ENCODE measurements at regions not wholly inside any gene's neighbourhood (a gene's known extent, or its start where the extent isn't known, plus 50 kb on each side); places are given as distances from the start of the nearest gene placed in this dataset.

DNA sequence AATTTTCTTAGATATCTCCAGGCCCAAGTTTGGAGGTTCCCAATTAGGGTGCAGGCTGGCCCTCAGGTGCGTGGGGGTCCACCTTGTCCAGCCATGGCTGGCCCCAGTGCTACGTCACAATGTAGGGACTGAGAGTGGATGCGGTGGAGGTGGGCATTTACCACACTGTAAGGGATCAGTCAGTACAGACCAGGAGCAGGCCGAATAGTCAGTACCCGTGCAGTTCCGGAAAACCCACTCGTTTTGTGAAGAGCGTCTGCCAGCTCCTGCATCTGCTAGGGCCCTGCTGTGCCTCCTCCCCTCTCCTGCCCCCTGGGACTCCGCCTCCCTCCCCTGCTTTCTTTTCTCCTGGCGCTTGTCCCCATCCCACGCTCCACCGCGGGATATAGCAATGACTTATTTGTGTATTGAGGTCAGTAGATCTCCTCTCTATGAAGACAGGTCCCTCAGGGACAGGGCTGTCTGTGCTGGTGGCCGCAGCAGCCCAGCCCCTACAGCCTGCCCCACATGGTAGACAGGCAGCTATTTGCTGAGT is 50.4 kb upstream of the SEPTIN5 start:
- TF ChIP-seq SRF (IDR thresholded peaks at IDR 0.05; ENCODE audit: low read depth, low read length) = no peak
- no peak for TF ChIP-seq EP300 (IDR thresholded peaks at IDR 0.05; ENCODE audit: borderline replicate concordance in 1 of 2, low read depth in 2 of 2, low read length in 2 of 2)
- TF ChIP-seq YY1 (IDR thresholded peaks at IDR 0.05; ENCODE audit: low read depth, low read length) = no peak
- no peak for TF ChIP-seq MAFK (IDR thresholded peaks at IDR 0.05; ENCODE audit: low read depth, low read length)
- TF ChIP-seq POLR2A (IDR thresholded peaks at IDR 0.05; ENCODE audit: control extremely low read depth in 1 of 2, low read depth in 2 of 2, low read length in 2 of 2) = no peak
- TF ChIP-seq, protein P1, sequence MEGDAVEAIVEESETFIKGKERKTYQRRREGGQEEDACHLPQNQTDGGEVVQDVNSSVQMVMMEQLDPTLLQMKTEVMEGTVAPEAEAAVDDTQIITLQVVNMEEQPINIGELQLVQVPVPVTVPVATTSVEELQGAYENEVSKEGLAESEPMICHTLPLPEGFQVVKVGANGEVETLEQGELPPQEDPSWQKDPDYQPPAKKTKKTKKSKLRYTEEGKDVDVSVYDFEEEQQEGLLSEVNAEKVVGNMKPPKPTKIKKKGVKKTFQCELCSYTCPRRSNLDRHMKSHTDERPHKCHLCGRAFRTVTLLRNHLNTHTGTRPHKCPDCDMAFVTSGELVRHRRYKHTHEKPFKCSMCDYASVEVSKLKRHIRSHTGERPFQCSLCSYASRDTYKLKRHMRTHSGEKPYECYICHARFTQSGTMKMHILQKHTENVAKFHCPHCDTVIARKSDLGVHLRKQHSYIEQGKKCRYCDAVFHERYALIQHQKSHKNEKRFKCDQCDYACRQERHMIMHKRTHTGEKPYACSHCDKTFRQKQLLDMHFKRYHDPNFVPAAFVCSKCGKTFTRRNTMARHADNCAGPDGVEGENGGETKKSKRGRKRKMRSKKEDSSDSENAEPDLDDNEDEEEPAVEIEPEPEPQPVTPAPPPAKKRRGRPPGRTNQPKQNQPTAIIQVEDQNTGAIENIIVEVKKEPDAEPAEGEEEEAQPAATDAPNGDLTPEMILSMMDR (IDR thresholded peaks at IDR 0.05; ENCODE audit: control extremely low read depth in 1 of 3, insufficient read depth in 1 of 3, low read depth in 1 of 3, low read length in 3 of 3) = no peak
- no peak for TF ChIP-seq CBX5 (IDR thresholded peaks at IDR 0.05; ENCODE audit: low read depth, low read length)

Data from H1 (cell line).